Adrenal gland (tissue), 9 donors: ENCODE measurements at regions not wholly inside any gene's neighbourhood (a gene's known extent, or its start where the extent isn't known, plus 50 kb on each side); places are given as distances from the start of the nearest gene placed in this dataset.

Source experiments
- DNase-seq, 7 donors: peaks; one replicate each; pipeline ENCODE4 v3.0.0-alpha.2; 2019 to 2020
- H3K27ac ChIP-seq, 5 donors: fragments of 200-600 bp; sonication (generic) in 4 of 5; 1 replicate in 3 of 5; 2 replicates in 2 of 5; pipeline versions ENCODE4 v1.5.1 to v1.8.0; 2016 to 2020; ENCODE audit warnings: mild to moderate bottlenecking in 1 of 5
- H3K27me3 ChIP-seq: fragments of 200-600 bp; 2 replicates; pipeline ENCODE4 v1.8.0; 2021
- H3K36me3 ChIP-seq, 2 donors: fragments of 200-600 bp; replicated peaks in 1 of 2; 1 replicate in 1 of 2; 2 replicates in 1 of 2; pipeline versions ENCODE4 v1.5.1 to v1.8.0; 2018 to 2022
- H3K4me1 ChIP-seq, 2 donors: fragments of 200-600 bp; replicated peaks in 1 of 2; 1 replicate in 1 of 2; 2 replicates in 1 of 2; pipeline versions ENCODE4 v1.5.1 to v1.8.0; 2018 to 2021
- H3K4me3 ChIP-seq, 4 donors: fragments of 200-600 bp; sonication (generic) in 3 of 4; one replicate each; pipeline ENCODE4 v1.5.1; 2016 to 2018
- H3K9me3 ChIP-seq, 3 donors: fragments of 200-600 bp; sonication (generic) in 1 of 3; replicated peaks in 1 of 3; 1 replicate in 2 of 3; 2 replicates in 1 of 3; pipeline versions ENCODE4 v1.5.1 to v1.8.0; 2016 to 2021
- POLR2A ChIP-seq, 2 donors: fragments of 450-650 bp; IDR thresholded peaks; one replicate each; pipeline ENCODE4 v1.6.1; 2017; ENCODE audit warnings: antibody characterized with exemption in 2 of 2, mild to moderate bottlenecking in 2 of 2, moderate library complexity in 1 of 2
- WGBS, 4 donors: extraction: QIAGEN DNeasy Blood & Tissue Kit in 2 of 4; methylation state at CpG; one replicate each; pipeline versions ENCODE4 v1.1.5 to v1.1.7; 2013 to 2017; 5-methylcytosine and 5-hydroxymethylcytosine counted together
- intact Hi-C, 2 donors: fragments of 100-400 bp; cut with DNase I; formaldehyde crosslinking; loops; one replicate each; pipeline versions ENCODE4 v1.14.1 to v1.15.0; 2022 to 2023
- TF ChIP-seq, protein P1 (sequence below), 6 experiments: fragments of 450-650 bp in 4 of 6; fragments of 200-600 bp in 2 of 6; sonication (generic) in 1 of 6; IDR thresholded peaks; 1 replicate in 5 of 6; 2 replicates in 1 of 6; pipeline versions ENCODE4 v1.5.1 to v1.8.0; 2016 to 2021; ENCODE audit warnings: antibody characterized with exemption in 6 of 6, mild to moderate bottlenecking in 2 of 6, moderate library complexity in 1 of 6
- donor health status: healthy with polysubstance abuse.
- donor health status: Bipolar disorder and iron deficiency.
- donor health status: DM: yes; HTN: yes; CAD: no.
- donor health status: DM: no; HTN: no; CAD: no.
- donor health status: DM: no; HTN: no; CAD: no.

DNA sequence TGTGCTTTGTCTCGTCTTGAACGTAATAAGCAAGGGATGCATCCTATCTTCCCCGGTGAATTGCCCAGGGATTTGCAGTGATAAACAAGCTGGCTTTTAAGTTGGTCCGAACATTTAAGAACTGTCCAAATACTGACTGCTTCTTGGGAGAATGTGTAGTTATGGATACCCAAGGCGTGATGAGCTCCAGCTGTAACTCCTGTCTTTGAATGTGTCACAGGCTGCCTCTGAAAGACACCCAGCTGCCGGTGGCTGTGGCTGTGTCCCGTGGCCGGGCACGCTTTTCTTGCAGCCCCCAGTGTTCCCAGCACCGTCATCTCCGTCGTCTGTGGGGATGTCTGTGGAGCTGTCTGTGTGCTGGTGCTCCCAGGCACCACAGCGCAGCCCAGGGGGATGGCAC, 118.1 kb downstream of the GLRX3 start:
- 58 to 65% (median 62%) methylated on average over 13 of the region's 13 CpGs for WGBS, 4 donors
- DNase-seq: peak in 1 of 7 donors; percentile 21
- intact Hi-C loops: no loop called here
- Histone ChIP-seq H3K4me1 (no peaks in the 10 kb centered on the region), H3K4me3 (no peak overlapping the region), H3K36me3 (no peaks in the 10 kb centered on the region), H3K27ac (no peak overlapping the region), H3K27me3 (no peaks in the 10 kb centered on the region), H3K9me3 (no peaks in the 10 kb centered on the region)
- no peak for TF ChIP-seq POLR2A (IDR thresholded peaks at IDR 0.05)
- TF ChIP-seq, protein P1, sequence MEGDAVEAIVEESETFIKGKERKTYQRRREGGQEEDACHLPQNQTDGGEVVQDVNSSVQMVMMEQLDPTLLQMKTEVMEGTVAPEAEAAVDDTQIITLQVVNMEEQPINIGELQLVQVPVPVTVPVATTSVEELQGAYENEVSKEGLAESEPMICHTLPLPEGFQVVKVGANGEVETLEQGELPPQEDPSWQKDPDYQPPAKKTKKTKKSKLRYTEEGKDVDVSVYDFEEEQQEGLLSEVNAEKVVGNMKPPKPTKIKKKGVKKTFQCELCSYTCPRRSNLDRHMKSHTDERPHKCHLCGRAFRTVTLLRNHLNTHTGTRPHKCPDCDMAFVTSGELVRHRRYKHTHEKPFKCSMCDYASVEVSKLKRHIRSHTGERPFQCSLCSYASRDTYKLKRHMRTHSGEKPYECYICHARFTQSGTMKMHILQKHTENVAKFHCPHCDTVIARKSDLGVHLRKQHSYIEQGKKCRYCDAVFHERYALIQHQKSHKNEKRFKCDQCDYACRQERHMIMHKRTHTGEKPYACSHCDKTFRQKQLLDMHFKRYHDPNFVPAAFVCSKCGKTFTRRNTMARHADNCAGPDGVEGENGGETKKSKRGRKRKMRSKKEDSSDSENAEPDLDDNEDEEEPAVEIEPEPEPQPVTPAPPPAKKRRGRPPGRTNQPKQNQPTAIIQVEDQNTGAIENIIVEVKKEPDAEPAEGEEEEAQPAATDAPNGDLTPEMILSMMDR (IDR thresholded peaks at IDR 0.05): no peak

DNA sequence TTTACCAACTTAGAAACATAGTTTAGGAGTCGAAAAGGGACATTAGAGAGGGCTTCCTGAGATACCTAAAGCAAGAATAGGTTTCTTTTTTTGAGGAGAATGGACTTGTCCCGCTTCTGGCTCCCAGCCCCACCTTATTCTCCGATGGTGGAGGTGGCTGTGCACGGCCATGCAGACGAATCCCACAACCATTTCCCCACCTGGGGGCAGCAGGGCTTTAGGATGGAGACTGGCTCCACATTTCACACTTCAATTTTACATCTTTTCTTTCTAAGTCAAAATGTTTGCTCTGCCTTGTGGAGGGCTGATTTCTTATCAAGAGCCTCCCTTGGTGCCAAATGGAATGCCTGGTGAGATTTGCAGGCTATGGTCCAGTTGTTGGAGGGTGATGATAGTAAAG, 118.5 kb downstream of the GLRX3 start:
- Histone ChIP-seq H3K4me3 (no peak overlapping the region), H3K36me3 (no peaks in the 10 kb centered on the region), H3K9me3 (no peaks in the 10 kb centered on the region), H3K27me3 (no peaks in the 10 kb centered on the region), H3K27ac (no peak overlapping the region), H3K4me1 (no peaks in the 10 kb centered on the region)
- peak in 1 of 7 donors; percentile 1 for DNase-seq
- intact Hi-C loops: no loop called here
- TF ChIP-seq POLR2A (IDR thresholded peaks at IDR 0.05): no peak
- TF ChIP-seq, protein P1 (IDR thresholded peaks at IDR 0.05): no peak
- WGBS, 4 donors: 49 to 71% (median 55%) methylated on average over 5 of the region's 5 CpGs

DNA sequence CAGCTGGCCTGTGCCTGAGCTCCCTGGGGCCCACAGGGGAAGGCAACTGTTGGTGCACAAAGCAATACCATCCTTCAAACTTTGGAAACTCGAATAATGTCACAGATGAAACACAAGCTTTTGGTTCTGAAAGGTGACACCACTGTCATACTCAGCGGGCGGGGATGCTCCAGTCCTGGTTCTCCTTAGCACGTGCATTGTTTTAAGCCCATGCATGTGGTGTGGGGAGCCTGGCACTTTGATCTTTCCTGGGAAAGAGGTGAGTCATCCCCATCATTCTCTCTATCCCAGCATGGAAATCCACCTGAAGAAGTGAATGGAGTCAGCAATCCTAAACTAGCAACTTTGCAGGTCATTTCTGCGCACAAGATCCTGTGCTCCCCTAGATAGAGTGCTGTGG, 119.6 kb downstream of the GLRX3 start:
- TF ChIP-seq, protein P1 (IDR thresholded peaks at IDR 0.05): no peak
- TF ChIP-seq POLR2A (IDR thresholded peaks at IDR 0.05): no peak
- Histone ChIP-seq H3K36me3 (no peaks in the 10 kb centered on the region), H3K4me1 (no peaks in the 10 kb centered on the region), H3K9me3 (no peaks in the 10 kb centered on the region), H3K4me3 (no peak overlapping the region), H3K27ac (no peak overlapping the region), H3K27me3 (no peaks in the 10 kb centered on the region)
- intact Hi-C loops: no loop called here
- WGBS, 4 donors: 67 to 80% (median 72%) methylated on average over 5 of the region's 5 CpGs
- peak in 1 of 7 donors; percentile 4 for DNase-seq

DNA sequence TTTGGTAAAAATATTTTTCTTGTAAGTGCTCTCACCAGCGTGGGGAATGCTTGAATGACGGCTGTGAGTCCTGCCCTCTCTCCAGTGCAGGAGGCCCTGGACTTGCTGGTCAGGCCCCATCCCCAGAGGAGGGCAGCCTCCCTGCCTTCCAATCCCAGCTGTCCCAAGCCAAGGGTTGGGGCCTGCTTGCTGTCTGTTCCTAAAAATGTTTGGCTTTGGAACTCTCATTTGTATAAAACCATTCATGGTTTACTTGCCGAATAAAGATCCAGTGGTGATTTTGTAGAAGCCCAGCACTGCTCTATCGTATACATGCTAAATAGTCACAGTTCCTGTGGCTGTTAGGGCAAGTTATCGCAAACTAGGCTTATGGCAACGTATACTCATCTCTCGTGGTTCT, 121.7 kb downstream of the GLRX3 start:
- H3K4me1 ChIP-seq: no peaks in the 10 kb centered on the region
- DNase-seq: no peak
- H3K27ac ChIP-seq: no peak overlapping the region
- WGBS, 4 donors: 76 to 88% (median 80%) methylated on average over 7 of the region's 7 CpGs
- TF ChIP-seq, protein P1 (IDR thresholded peaks at IDR 0.05): no peak
- no peak for TF ChIP-seq POLR2A (IDR thresholded peaks at IDR 0.05)
- intact Hi-C loops: no loop called here
- no peaks in the 10 kb centered on the region for H3K27me3 ChIP-seq
- no peak overlapping the region for H3K4me3 ChIP-seq
- no peaks in the 10 kb centered on the region for H3K36me3 ChIP-seq
- H3K9me3 ChIP-seq: no peaks in the 10 kb centered on the region
